Vagina (tissue), 2 donors: ENCODE measurements at regions not wholly inside any gene's neighbourhood (a gene's known extent, or its start where the extent isn't known, plus 50 kb on each side); places are given as distances from the start of the nearest gene placed in this dataset.

ENCODE experiments used
- DNase-seq, 2 donors: peaks; one replicate each; pipeline ENCODE4 v3.0.0-alpha.2; 2017; ENCODE audit errors: extremely low spot score in 2 of 2
- H3K27ac ChIP-seq: fragments of 200-600 bp; sonication (generic); one replicate; pipeline ENCODE4 v1.5.1; 2019
- H3K27me3 ChIP-seq: fragments of 200-600 bp; sonication (generic); one replicate; pipeline ENCODE4 v1.5.1; 2019
- H3K36me3 ChIP-seq, 2 donors: fragments of 200-600 bp; sonication (generic); one replicate each; pipeline ENCODE4 v1.5.1; 2017 to 2019
- H3K4me1 ChIP-seq: fragments of 200-600 bp; sonication (generic); one replicate; pipeline ENCODE4 v1.5.1; 2019
- H3K4me3 ChIP-seq, 2 donors: fragments of 200-600 bp; sonication (generic); 1 replicate in 1 of 2; 2 replicates in 1 of 2; pipeline ENCODE4 v1.5.1; 2016 to 2019
- H3K9me3 ChIP-seq: fragments of 200-600 bp; sonication (generic); one replicate; pipeline ENCODE4 v1.5.1; 2019
- POLR2A ChIP-seq, 2 donors: fragments of 450-650 bp; IDR thresholded peaks; one replicate each; pipeline ENCODE4 v1.6.1; 2017; ENCODE audit warnings: antibody characterized with exemption in 2 of 2, mild to moderate bottlenecking in 2 of 2, moderate library complexity in 2 of 2
- POLR2AphosphoS5 ChIP-seq, 2 donors: sonication (generic); formaldehyde crosslinking; IDR thresholded peaks; one replicate each; pipeline ENCODE4 v1.9.0; 2017; ENCODE audit warnings: antibody characterized with exemption in 2 of 2, mild to moderate bottlenecking in 2 of 2, low read depth in 1 of 2; ENCODE audit not compliant: insufficient read depth in 1 of 2
- intact Hi-C: fragments of 100-400 bp; cut with DNase I; formaldehyde crosslinking; loops from one replicate; pipeline ENCODE4 v1.15.1; 2023
- TF ChIP-seq, protein P1 (sequence below), 3 experiments: fragments of 450-650 bp in 2 of 3; fragments of 200-600 bp in 1 of 3; sonication (generic) in 1 of 3; IDR thresholded peaks; one replicate each; pipeline ENCODE4 v1.5.1; 2017 to 2019; ENCODE audit warnings: antibody characterized with exemption in 3 of 3, mild to moderate bottlenecking in 2 of 3, moderate library complexity in 2 of 3

DNA sequence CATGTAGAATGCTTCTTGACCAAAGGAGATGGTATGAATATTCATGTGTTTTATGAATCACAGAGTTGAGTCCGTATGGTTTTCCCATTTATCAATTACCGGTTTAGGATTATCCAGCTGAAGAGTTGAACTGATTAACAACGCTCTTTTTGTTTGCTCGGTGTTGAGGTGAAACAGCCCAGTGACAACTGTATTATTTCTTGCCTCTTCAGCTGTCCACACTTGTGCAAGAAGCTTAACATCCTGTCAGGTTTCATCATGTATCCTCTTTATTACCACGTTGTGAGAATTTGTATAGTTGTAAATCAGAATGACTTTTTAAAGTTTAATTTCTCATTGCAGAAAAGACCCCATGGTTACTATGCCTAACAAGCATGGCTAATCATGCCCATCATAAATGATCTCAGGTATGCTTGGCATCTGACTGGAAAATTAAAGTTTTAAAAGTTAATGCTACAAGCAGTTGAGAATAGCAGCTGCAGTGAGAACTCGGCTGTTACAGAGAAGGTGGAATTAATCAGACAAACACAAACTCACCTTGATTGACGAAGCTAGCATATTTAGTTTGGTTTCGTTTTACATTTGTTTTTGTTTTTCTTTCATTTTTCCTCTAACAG, 563.2 kb upstream of the ADGRL2 start:
- H3K4me3 ChIP-seq, result peak overlapping the region in 1 of 2 donors; percentile 6
- no peaks in the 10 kb centered on the region for H3K9me3 ChIP-seq
- H3K27me3 ChIP-seq, result no peaks in the 10 kb centered on the region
- intact Hi-C loops, result no loop called here
- no peak for DNase-seq
- H3K27ac ChIP-seq, result no peak overlapping the region
- H3K36me3 ChIP-seq, result no peaks in the 10 kb centered on the region
- H3K4me1 ChIP-seq, result peaks cover 3% of the 10 kb centered on the region
- TF ChIP-seq POLR2AphosphoS5 (IDR thresholded peaks at IDR 0.05; ENCODE audit: insufficient read depth in 1 of 2, low read depth in 1 of 2) (no peak), POLR2A (IDR thresholded peaks at IDR 0.05) (no peak)
- TF ChIP-seq, protein P1, sequence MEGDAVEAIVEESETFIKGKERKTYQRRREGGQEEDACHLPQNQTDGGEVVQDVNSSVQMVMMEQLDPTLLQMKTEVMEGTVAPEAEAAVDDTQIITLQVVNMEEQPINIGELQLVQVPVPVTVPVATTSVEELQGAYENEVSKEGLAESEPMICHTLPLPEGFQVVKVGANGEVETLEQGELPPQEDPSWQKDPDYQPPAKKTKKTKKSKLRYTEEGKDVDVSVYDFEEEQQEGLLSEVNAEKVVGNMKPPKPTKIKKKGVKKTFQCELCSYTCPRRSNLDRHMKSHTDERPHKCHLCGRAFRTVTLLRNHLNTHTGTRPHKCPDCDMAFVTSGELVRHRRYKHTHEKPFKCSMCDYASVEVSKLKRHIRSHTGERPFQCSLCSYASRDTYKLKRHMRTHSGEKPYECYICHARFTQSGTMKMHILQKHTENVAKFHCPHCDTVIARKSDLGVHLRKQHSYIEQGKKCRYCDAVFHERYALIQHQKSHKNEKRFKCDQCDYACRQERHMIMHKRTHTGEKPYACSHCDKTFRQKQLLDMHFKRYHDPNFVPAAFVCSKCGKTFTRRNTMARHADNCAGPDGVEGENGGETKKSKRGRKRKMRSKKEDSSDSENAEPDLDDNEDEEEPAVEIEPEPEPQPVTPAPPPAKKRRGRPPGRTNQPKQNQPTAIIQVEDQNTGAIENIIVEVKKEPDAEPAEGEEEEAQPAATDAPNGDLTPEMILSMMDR (IDR thresholded peaks at IDR 0.05), result no peak

DNA sequence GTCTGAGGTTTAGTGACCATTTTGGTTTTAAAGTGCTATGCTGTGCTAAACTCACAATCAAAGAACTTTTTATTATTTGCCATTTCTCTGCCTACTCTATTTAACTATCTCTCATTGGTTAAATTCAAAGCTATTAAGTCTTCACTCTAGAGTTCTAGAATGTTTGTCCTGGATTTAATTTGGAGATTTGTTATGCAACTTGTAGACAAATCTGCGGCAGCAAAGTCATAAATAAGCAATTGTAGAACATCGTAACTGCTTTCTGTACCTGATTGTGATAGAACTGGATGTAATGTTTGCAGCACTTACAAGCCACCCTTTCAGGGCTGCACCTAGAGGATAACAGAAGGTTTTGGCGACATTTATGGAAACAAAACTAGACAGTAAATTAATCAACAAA, 566.5 kb upstream of the ADGRL2 start:
- H3K4me3 ChIP-seq, result no peak overlapping the region
- H3K9me3 ChIP-seq, result no peaks in the 10 kb centered on the region
- H3K27me3 ChIP-seq, result no peaks in the 10 kb centered on the region
- intact Hi-C loops, result no loop called here
- peaks cover 14% of the 10 kb centered on the region for H3K4me1 ChIP-seq
- no peak overlapping the region for H3K27ac ChIP-seq
- no peak for DNase-seq
- no peak for TF ChIP-seq POLR2AphosphoS5 (IDR thresholded peaks at IDR 0.05; ENCODE audit: insufficient read depth in 1 of 2, low read depth in 1 of 2)
- TF ChIP-seq, protein P1 (IDR thresholded peaks at IDR 0.05), result no peak
- no peaks in the 10 kb centered on the region for H3K36me3 ChIP-seq

DNA sequence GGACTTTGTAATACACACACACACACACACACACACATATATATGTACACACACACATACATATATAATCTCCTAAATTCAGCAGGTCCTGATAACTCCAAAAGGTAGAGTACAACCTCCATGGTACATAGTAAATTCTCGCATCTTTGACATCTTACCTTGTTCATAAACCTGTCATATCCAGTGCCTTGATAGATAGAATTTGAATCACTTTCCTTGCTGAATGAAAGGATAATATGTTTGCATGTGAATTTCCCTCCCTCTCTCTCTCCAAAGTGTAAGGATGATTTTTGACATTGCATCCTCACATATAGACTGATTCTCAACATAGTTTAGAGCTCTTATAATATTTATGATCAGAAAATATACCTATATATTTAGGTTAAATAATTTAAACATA, 567.1 kb upstream of the ADGRL2 start:
- Histone ChIP-seq H3K4me3 (no peak overlapping the region), H3K4me1 (peaks cover 14% of the 10 kb centered on the region), H3K36me3 (no peaks in the 10 kb centered on the region), H3K27ac (no peak overlapping the region), H3K27me3 (no peaks in the 10 kb centered on the region), H3K9me3 (no peaks in the 10 kb centered on the region)
- intact Hi-C loops, result no loop called here
- DNase-seq, result no peak
- TF ChIP-seq, protein P1 (IDR thresholded peaks at IDR 0.05), result no peak
- TF ChIP-seq POLR2AphosphoS5 (IDR thresholded peaks at IDR 0.05; ENCODE audit: insufficient read depth in 1 of 2, low read depth in 1 of 2) (no peak), POLR2A (IDR thresholded peaks at IDR 0.05) (no peak)

DNA sequence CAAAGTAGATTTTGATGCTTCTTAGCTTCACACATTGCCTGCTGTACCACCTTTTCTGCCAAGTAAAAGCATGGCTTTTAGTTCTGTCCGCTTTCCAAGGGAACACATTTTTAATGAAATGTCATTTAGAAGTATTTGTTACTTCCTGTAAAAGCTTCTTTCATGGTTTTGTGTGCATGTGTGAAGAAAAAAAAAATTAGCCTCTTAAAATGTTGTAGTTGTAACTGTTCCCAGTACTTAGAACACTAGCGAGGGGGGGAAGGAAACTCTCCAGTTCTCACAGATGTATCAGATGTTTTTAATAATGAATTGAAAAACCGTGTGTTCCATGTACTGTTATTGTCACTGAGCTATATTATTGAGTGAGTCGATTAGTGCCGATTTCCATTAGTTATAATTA, 568.3 kb upstream of the ADGRL2 start:
- no peak overlapping the region for H3K27ac ChIP-seq
- TF ChIP-seq POLR2A (IDR thresholded peaks at IDR 0.05) (no peak), POLR2AphosphoS5 (IDR thresholded peaks at IDR 0.05; ENCODE audit: insufficient read depth in 1 of 2, low read depth in 1 of 2) (no peak)
- TF ChIP-seq, protein P1 (IDR thresholded peaks at IDR 0.05), result no peak
- DNase-seq, result no peak
- H3K4me1 ChIP-seq, result peaks cover 14% of the 10 kb centered on the region
- H3K9me3 ChIP-seq, result no peaks in the 10 kb centered on the region
- H3K27me3 ChIP-seq, result no peaks in the 10 kb centered on the region
- no peak overlapping the region for H3K4me3 ChIP-seq
- intact Hi-C loops, result no loop called here
- H3K36me3 ChIP-seq, result no peaks in the 10 kb centered on the region

DNA sequence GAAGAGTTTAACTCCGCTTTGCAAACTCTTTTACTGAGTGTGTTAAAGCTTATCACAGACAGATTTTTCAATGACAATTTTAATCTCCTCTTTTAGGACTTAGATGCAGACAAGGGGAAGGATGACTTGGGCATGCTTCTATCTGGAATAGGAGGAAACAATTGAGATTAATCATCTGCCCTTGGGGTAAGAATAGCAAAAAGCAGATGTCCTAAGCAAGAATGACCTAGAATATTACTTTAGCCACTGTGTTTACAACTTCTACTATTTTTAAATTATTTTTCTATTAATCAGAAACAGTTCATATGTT, 569.0 kb upstream of the ADGRL2 start:
- Histone ChIP-seq H3K27ac (no peak overlapping the region), H3K27me3 (no peaks in the 10 kb centered on the region), H3K36me3 (no peaks in the 10 kb centered on the region), H3K4me1 (peaks cover 14% of the 10 kb centered on the region), H3K9me3 (no peaks in the 10 kb centered on the region), H3K4me3 (no peak overlapping the region)
- TF ChIP-seq, protein P1 (IDR thresholded peaks at IDR 0.05), result no peak
- TF ChIP-seq POLR2AphosphoS5 (IDR thresholded peaks at IDR 0.05; ENCODE audit: insufficient read depth in 1 of 2, low read depth in 1 of 2) (no peak), POLR2A (IDR thresholded peaks at IDR 0.05) (no peak)
- intact Hi-C loops, result no loop called here
- DNase-seq, result no peak
